Thymus (tissue), 11 donors: ENCODE measurements at regions not wholly inside any gene's neighbourhood (a gene's known extent, or its start where the extent isn't known, plus 50 kb on each side); places are given as distances from the start of the nearest gene placed in this dataset.
"Not testable (repeated sequence)": the region's sequence is repeated elsewhere in the genome, so short reads cannot be mapped to it uniquely, and the experiment has no call there.

ENCODE experiments used
- DNase-seq, 9 donors: peaks; one replicate each; pipeline ENCODE4 v3.0.0-alpha.2; 2013; ENCODE audit warnings: low spot score in 9 of 9, low read depth in 6 of 9, missing footprints in 1 of 9
- H3K27ac ChIP-seq, 2 donors: one replicate each; pipeline ENCODE4 v1.5.1; 2013; ENCODE audit warnings: control low read depth in 1 of 2, low read depth in 1 of 2, low read length in 1 of 2, mild to moderate bottlenecking in 1 of 2, moderate library complexity in 1 of 2
- H3K27me3 ChIP-seq, 2 donors: one replicate each; pipeline ENCODE4 v1.5.1; 2013; ENCODE audit warnings: low read length in 1 of 2; ENCODE audit not compliant: control insufficient read depth in 2 of 2, insufficient read depth in 1 of 2
- H3K36me3 ChIP-seq, 2 donors: one replicate each; pipeline ENCODE4 v1.5.1; 2013; ENCODE audit warnings: low read length in 1 of 2, mild to moderate bottlenecking in 1 of 2, moderate library complexity in 1 of 2; ENCODE audit not compliant: control insufficient read depth in 2 of 2, insufficient read depth in 2 of 2
- H3K4me1 ChIP-seq, 2 donors: one replicate each; pipeline ENCODE4 v1.5.1; 2013; ENCODE audit warnings: low read length in 2 of 2; ENCODE audit not compliant: control insufficient read depth in 2 of 2, insufficient read depth in 2 of 2
- H3K4me3 ChIP-seq, 2 donors: one replicate each; pipeline ENCODE4 v1.5.1; 2013; ENCODE audit warnings: low read length in 2 of 2, control low read depth in 1 of 2, mild to moderate bottlenecking in 1 of 2
- H3K9me3 ChIP-seq, 2 donors: one replicate each; pipeline ENCODE4 v1.5.1; 2013; ENCODE audit warnings: low read length in 1 of 2, mild to moderate bottlenecking in 1 of 2; ENCODE audit not compliant: control insufficient read depth in 2 of 2, insufficient read depth in 1 of 2
- WGBS: extraction: QIAGEN DNeasy Blood & Tissue Kit; methylation state at CpG from one replicate; pipeline ENCODE4 v1.1.7; 2013; 5-methylcytosine and 5-hydroxymethylcytosine counted together
- donor health status: healthy.

DNA sequence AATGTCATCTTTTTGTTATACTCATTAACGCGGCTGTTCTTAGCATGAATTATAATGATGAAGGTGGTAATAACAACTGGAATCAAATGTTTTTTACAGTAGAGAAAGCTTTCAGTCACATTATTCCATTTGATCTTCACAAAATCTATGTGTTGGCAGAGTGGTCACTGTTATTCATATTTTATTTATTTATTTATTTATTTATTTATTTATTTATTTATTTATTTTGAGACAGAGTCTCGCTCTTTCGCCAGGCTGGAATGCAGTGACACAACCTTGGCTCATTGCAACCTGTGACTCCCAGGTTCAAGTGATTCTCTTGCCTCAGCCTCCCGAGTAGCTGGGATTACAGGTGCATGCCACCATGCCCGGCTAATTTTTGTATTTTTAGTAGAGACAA lies 524.2 kb upstream of the TOM1L1 start:
- H3K27ac ChIP-seq, H3K4me3 ChIP-seq, H3K27me3 ChIP-seq, DNase-seq, H3K36me3 ChIP-seq, H3K9me3 ChIP-seq, H3K4me1 ChIP-seq: not testable (repeated sequence)
- WGBS, result 98% methylated on average over 6 of the region's 6 CpGs

DNA sequence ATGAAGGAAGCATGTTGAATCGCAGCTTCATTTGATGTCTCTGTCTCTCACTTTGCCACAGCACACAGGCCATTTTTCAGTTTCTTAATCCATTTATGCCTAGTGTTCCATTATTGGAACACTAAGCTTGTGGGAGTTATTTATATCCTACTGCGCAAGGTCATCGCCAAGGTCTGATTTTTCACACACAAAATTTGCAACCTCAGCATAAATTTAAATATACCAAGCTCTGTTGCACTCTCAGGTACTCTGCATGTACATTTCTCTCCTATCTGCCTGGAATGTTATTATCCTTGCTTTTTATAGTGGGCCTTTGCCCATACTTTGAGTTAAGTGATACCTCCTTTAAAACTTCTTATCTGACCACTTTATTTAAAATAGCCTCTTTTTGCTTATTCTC lies 519.2 kb upstream of the TOM1L1 start:
- no peaks in the 10 kb centered on the region for H3K36me3 ChIP-seq
- no peak overlapping the region for H3K27ac ChIP-seq
- WGBS, result 95% methylated on average over 3 of the region's 3 CpGs
- H3K4me1 ChIP-seq, result no peaks in the 10 kb centered on the region
- H3K9me3 ChIP-seq, result no peaks in the 10 kb centered on the region
- no peak for DNase-seq
- no peaks in the 10 kb centered on the region for H3K27me3 ChIP-seq
- no peak overlapping the region for H3K4me3 ChIP-seq

DNA sequence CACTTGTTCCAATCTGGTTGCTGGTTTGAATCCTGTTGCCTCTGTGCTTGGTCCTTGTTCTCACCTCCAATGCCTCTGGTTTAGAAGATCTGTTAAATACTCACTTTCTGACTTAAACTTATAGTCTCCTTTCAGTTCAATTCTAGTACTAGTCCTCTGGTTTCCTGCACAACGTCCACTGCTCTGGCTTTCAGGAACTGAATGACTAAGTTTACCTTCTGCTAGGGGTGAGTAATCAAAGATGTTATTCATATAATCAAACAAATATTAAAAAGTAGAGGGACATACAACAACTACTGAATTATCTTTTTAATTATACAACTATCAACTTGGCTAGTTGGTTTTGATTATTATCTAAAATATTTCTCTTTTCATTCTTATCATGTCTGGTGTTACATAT lies 496.4 kb upstream of the TOM1L1 start:
- 77% methylated on average over 1 of the region's 1 CpG for WGBS
- peaks cover 0 to 3% of the 10 kb centered on the region in 2 donors for H3K9me3 ChIP-seq
- DNase-seq, result no peak
- no peaks in the 10 kb centered on the region for H3K36me3 ChIP-seq
- no peak overlapping the region for H3K4me3 ChIP-seq
- H3K4me1 ChIP-seq, result no peaks in the 10 kb centered on the region
- H3K27ac ChIP-seq, result no peak overlapping the region
- H3K27me3 ChIP-seq, result no peaks in the 10 kb centered on the region

DNA sequence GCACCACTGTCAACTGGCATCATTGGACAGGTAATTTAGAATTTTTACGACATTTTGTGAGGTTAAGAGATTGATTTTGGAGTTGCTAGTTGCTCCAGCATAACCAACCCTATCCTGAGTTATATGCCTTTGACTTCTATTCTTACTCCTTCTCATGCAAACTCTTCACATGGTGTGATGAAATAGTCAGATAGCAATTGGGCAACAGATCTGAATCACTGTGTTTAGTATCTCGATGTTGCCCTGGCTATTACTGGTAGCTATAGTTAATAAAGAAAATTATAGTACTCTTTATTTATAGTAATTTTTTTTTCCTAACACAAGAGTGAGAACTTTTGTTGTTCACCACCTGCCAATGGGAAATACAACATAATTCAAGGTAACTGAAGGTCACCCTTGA lies 494.8 kb upstream of the TOM1L1 start:
- Histone ChIP-seq H3K36me3 (no peaks in the 10 kb centered on the region), H3K4me3 (no peak overlapping the region), H3K27ac (no peak overlapping the region), H3K27me3 (no peaks in the 10 kb centered on the region), H3K4me1 (no peaks in the 10 kb centered on the region), H3K9me3 (peaks cover 0 to 3% of the 10 kb centered on the region in 2 donors)
- WGBS, result 92% methylated on average over 2 of the region's 2 CpGs
- DNase-seq, result no peak

DNA sequence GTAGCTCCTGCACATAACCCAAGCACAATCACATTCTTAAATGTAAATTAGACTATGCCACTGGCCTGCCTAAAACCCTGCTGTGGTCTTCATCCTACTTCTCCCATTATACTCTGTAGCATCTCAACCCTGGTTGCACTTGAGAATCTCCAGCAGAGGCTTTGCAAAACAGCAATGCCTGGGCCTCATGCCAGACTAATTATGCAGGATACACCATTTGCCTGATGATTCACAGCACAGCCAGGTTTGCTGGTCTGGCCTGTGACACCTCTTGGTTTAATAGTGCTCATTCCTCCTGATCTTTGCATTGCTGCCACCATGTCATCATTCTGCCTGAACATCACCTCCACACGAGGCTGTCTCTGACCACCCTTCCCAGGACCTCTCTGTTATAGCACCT lies 491.9 kb upstream of the TOM1L1 start:
- 84% methylated on average over 1 of the region's 1 CpG for WGBS

DNA sequence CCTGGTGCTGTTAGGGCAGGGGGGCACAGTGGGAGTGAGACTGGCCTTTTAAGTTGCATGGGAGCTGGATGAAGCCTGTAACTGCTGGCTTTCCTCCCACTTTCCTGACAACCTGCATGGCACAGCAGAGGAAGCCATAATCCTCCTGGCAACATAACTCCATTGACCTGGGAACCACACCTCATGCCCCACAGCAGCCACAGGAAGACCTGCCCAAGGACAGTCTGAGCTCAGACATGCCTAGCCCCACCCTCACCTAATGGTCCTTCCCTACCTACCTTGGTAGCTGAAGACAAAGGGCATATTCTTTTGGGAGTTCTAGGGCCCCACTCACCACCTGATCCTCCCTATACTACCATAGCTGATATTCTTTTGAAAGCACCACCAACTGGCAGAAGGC lies 482.2 kb upstream of the TOM1L1 start:
- Histone ChIP-seq H3K9me3 (peaks cover 2 to 9% of the 10 kb centered on the region in 2 donors), H3K36me3 (no peaks in the 10 kb centered on the region), H3K4me1 (no peaks in the 10 kb centered on the region), H3K27me3 (no peaks in the 10 kb centered on the region), H3K27ac (no peak overlapping the region), H3K4me3 (no peak overlapping the region)
- DNase-seq, result no peak

More for the DNA sequence above, 491.9 kb upstream of the TOM1L1 start:
- Histone ChIP-seq H3K27me3 (no peaks in the 10 kb centered on the region), H3K9me3 (peaks cover 0 to 3% of the 10 kb centered on the region in 2 donors), H3K36me3 (no peaks in the 10 kb centered on the region), H3K4me1 (no peaks in the 10 kb centered on the region), H3K4me3 (no peak overlapping the region), H3K27ac (no peak overlapping the region)
- DNase-seq, result no peak

DNA sequence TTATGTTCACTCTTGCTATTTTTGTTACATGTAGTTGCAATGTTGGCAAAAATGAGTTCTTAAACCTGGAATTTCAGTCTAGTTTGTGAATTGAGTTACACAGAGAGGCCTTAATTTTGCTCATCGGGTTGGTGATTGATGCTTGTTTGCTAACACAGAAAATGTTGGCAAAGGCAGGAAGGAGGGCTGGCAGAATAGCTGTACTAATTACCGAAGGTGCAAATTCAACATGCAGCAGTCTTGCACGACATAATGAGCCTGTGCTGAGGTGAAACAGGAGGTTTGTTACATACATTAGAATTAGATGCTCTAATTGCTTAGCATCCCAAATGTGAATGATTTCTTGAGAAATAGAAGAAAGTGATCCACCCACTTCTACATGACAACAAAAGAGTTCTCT lies 475.0 kb upstream of the TOM1L1 start:
- Histone ChIP-seq H3K36me3 (no peaks in the 10 kb centered on the region), H3K9me3 (no peaks in the 10 kb centered on the region), H3K4me3 (no peak overlapping the region), H3K27me3 (no peaks in the 10 kb centered on the region), H3K4me1 (no peaks in the 10 kb centered on the region), H3K27ac (no peak overlapping the region)
- WGBS, result 69% methylated on average over 3 of the region's 3 CpGs
- DNase-seq, result no peak

DNA sequence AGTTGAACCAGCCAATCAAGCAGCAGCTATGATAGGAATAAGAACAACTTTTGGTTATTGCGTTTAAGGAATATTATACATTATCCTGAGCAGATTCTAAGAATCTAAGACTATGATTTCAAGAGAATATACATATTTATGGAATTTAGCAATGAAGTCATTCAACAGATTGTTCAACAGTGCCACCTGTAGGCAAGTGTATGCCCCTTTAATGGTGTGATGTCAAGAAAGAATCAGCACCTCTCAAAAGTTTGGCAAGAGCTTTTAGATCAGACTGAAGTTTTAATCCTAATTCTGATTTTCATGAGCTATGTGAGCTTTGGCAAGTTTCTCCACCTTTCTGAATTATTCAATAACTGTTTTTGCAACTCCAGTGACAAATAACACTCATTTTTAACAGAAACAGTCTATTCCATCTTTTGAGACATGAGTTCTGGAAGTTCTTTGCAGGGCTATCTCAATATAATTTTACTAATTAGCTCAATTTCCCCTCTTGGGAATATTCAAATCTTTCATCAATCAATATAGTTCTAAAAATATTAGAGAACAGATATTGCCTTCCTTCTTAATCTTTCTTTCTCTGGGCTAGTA lies 474.3 kb upstream of the TOM1L1 start:
- peak in 1 of 9 donors; percentile 3 for DNase-seq
- Histone ChIP-seq H3K4me3 (no peak overlapping the region), H3K27me3 (no peaks in the 10 kb centered on the region), H3K4me1 (no peaks in the 10 kb centered on the region), H3K9me3 (no peaks in the 10 kb centered on the region), H3K27ac (no peak overlapping the region), H3K36me3 (no peaks in the 10 kb centered on the region)
- WGBS, result 51% methylated on average over 1 of the region's 1 CpG

DNA sequence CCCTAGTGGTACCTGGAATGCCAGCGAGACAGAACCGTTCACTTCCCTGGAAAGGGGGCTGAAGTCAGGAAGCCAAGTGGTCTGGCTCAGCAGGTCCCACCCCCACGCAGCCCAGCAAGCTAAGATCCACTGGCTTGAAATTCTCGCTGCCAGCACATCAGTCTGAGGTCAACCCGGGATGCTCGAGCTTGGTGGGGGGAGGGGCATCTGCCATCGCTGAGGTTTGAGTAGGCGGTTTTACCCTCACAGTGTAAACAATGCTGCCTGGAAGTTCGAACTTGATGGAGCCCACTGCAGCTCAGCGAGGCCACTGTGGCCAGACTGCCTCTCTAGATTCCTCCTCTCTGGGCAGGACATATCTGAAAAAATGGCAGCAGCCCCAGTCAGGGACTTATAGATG lies 464.7 kb upstream of the TOM1L1 start:
- Histone ChIP-seq H3K36me3 (no peaks in the 10 kb centered on the region), H3K4me1 (no peaks in the 10 kb centered on the region), H3K27me3 (no peaks in the 10 kb centered on the region), H3K4me3 (no peak overlapping the region), H3K9me3 (peaks cover 0 to 9% of the 10 kb centered on the region in 2 donors), H3K27ac (no peak overlapping the region)
- no peak for DNase-seq
- WGBS, result 76% methylated on average over 10 of the region's 10 CpGs

DNA sequence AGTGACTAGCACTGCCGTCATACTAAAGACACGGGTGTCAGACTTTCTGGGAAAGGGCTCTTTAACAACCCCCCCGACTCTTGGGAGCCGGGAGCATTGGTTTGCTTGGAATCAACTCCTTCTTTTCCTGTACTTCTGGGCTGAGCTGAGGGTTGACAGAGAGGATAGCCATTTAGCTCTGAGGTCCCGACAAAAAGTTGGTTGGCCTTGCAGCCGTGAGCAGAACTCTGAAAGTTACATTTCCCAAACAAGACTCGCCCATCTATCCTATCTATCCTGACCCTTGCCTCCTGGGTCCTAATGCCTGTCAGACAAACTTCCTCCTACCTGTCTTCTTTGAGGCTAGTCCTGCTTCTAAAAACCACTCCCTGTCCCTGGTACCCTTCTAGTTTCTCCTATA lies 460.8 kb upstream of the TOM1L1 start:
- no peak overlapping the region for H3K27ac ChIP-seq
- H3K4me3 ChIP-seq, result no peak overlapping the region
- H3K4me1 ChIP-seq, result no peaks in the 10 kb centered on the region
- H3K27me3 ChIP-seq, result no peaks in the 10 kb centered on the region
- H3K36me3 ChIP-seq, result no peaks in the 10 kb centered on the region
- peaks cover 0 to 9% of the 10 kb centered on the region in 2 donors for H3K9me3 ChIP-seq
- DNase-seq, result no peak
- WGBS, result 81% methylated on average over 7 of the region's 7 CpGs
